ENCODE measurements at regions not wholly inside any gene's neighbourhood (a gene's known extent, or its start where the extent isn't known, plus 50 kb on each side); places are given as distances from the start of the nearest gene placed in this dataset.

GRCh38 chr1:170296211-170296610 is 150.5 kb downstream of the NTMT2 start:
- no peak overlapping the region for H3K27ac Mint-ChIP-seq
- no peak overlapping the region for H2AFZ ChIP-seq (replicated peaks)
- H3K9me3 Mint-ChIP-seq = no peaks in the 10 kb centered on the region

GRCh38 chr1:170296642-170297041 is 150.9 kb downstream of the NTMT2 start:
- no peaks in the 10 kb centered on the region for H3K4me1 ChIP-seq
- no peak overlapping the region for H3K4me2 ChIP-seq
- peaks cover 3% of the 10 kb centered on the region for H3K4me1 Mint-ChIP-seq
- H3K9me3 Mint-ChIP-seq = no peaks in the 10 kb centered on the region
- no peak overlapping the region for H2AFZ ChIP-seq (replicated peaks)
- DNase-seq (ENCODE audit: low spot score) = no peak
- H3F3A ChIP-seq (ENCODE audit: low read depth) = no peaks in the 10 kb centered on the region
- no peaks in the 10 kb centered on the region for H4K20me1 ChIP-seq (ENCODE audit: low read depth)
- no peaks in the 10 kb centered on the region for H3K36me3 Mint-ChIP-seq
- H3K9ac ChIP-seq = no peak overlapping the region
- no peaks in the 10 kb centered on the region for H3K27me3 Mint-ChIP-seq (ENCODE audit: insufficient read depth, low read depth)
- no peaks in the 10 kb centered on the region for H3K27me3 ChIP-seq
- H3K36me3 ChIP-seq = no peaks in the 10 kb centered on the region
- no peak for TF ChIP-seq EZH2 (IDR thresholded peaks at IDR 0.05)
- no peaks in the 10 kb centered on the region for H3K79me2 ChIP-seq (ENCODE audit: low read depth)
- no peaks in the 10 kb centered on the region for H3K9me3 ChIP-seq (ENCODE audit: low read depth)
- no peak overlapping the region for H3K4me3 ChIP-seq
- no peak overlapping the region for H3K4me3 Mint-ChIP-seq
- H3K27ac ChIP-seq = no peak overlapping the region
- H3K27ac Mint-ChIP-seq = no peak overlapping the region

More at GRCh38 chr1:170296211-170296610, 150.5 kb downstream of the NTMT2 start:
- H3K9me3 ChIP-seq (ENCODE audit: low read depth) = no peaks in the 10 kb centered on the region
- no peaks in the 10 kb centered on the region for H4K20me1 ChIP-seq (ENCODE audit: low read depth)
- DNase-seq (ENCODE audit: low spot score) = no peak
- no peaks in the 10 kb centered on the region for H3K27me3 ChIP-seq
- no peak overlapping the region for H3K9ac ChIP-seq
- H3K4me1 ChIP-seq = no peaks in the 10 kb centered on the region
- no peaks in the 10 kb centered on the region for H3K36me3 Mint-ChIP-seq
- H3K79me2 ChIP-seq (ENCODE audit: low read depth) = no peaks in the 10 kb centered on the region
- TF ChIP-seq EZH2 (IDR thresholded peaks at IDR 0.05) = no peak
- no peak for TF ChIP-seq CTCF (IDR thresholded peaks at IDR 0.05)
- no peak for TF ChIP-seq EZH2phosphoT487 (IDR thresholded peaks at IDR 0.05)
- H3K4me3 ChIP-seq = no peak overlapping the region
- H3K4me1 Mint-ChIP-seq = peaks cover 3% of the 10 kb centered on the region
- no peak overlapping the region for H3K4me2 ChIP-seq
- H3K36me3 ChIP-seq = no peaks in the 10 kb centered on the region
- H3K27me3 Mint-ChIP-seq (ENCODE audit: insufficient read depth, low read depth) = no peaks in the 10 kb centered on the region
- no peak overlapping the region for H3K4me3 Mint-ChIP-seq
- no peaks in the 10 kb centered on the region for H3F3A ChIP-seq (ENCODE audit: low read depth)
- no peak overlapping the region for H3K27ac ChIP-seq

GRCh38 chr1:170301596-170301995 is 155.8 kb downstream of the NTMT2 start:
- H3F3A ChIP-seq (ENCODE audit: low read depth) = no peaks in the 10 kb centered on the region
- H3K36me3 ChIP-seq = no peaks in the 10 kb centered on the region
- H3K79me2 ChIP-seq (ENCODE audit: low read depth) = no peaks in the 10 kb centered on the region
- Mint-ChIP-seq H3K4me3 (no peak overlapping the region), H3K27ac (no peak overlapping the region), H3K4me1 (peaks cover 3% of the 10 kb centered on the region), H3K36me3 (no peaks in the 10 kb centered on the region), H3K9me3 (no peaks in the 10 kb centered on the region), H3K27me3 (ENCODE audit: insufficient read depth, low read depth) (no peaks in the 10 kb centered on the region)
- H3K9ac ChIP-seq = no peak overlapping the region
- H3K9me3 ChIP-seq (ENCODE audit: low read depth) = no peaks in the 10 kb centered on the region
- TF ChIP-seq EZH2phosphoT487 (IDR thresholded peaks at IDR 0.05) (no peak), EZH2 (IDR thresholded peaks at IDR 0.05) (no peak), CTCF (IDR thresholded peaks at IDR 0.05) (no peak)
- H4K20me1 ChIP-seq (ENCODE audit: low read depth) = no peaks in the 10 kb centered on the region
- no peak overlapping the region for H2AFZ ChIP-seq (replicated peaks)
- no peak overlapping the region for H3K27ac ChIP-seq
- no peak for DNase-seq (ENCODE audit: low spot score)
- H3K4me1 ChIP-seq = no peaks in the 10 kb centered on the region
- no peak overlapping the region for H3K4me2 ChIP-seq
- no peak overlapping the region for H3K4me3 ChIP-seq
- no peaks in the 10 kb centered on the region for H3K27me3 ChIP-seq

GRCh38 chr1:170303034-170303433 is 157.3 kb downstream of the NTMT2 start:
- H3K4me3 ChIP-seq = no peak overlapping the region
- H3K4me3 Mint-ChIP-seq = no peak overlapping the region
- H3K9me3 ChIP-seq (ENCODE audit: low read depth) = no peaks in the 10 kb centered on the region
- DNase-seq (ENCODE audit: low spot score) = no peak
- H3K27ac ChIP-seq = no peak overlapping the region
- H3K27me3 Mint-ChIP-seq (ENCODE audit: insufficient read depth, low read depth) = no peaks in the 10 kb centered on the region
- H3K4me1 Mint-ChIP-seq = peaks cover 9% of the 10 kb centered on the region
- H3K36me3 ChIP-seq = no peaks in the 10 kb centered on the region
- no peak overlapping the region for H3K9ac ChIP-seq
- H3K36me3 Mint-ChIP-seq = no peaks in the 10 kb centered on the region
- TF ChIP-seq EZH2phosphoT487 (IDR thresholded peaks at IDR 0.05) (no peak), EZH2 (IDR thresholded peaks at IDR 0.05) (no peak), CTCF (IDR thresholded peaks at IDR 0.05) (no peak)
- H3K79me2 ChIP-seq (ENCODE audit: low read depth) = no peaks in the 10 kb centered on the region
- no peaks in the 10 kb centered on the region for H3F3A ChIP-seq (ENCODE audit: low read depth)
- no peak overlapping the region for H3K27ac Mint-ChIP-seq
- H3K27me3 ChIP-seq = no peaks in the 10 kb centered on the region
- no peak overlapping the region for H3K4me2 ChIP-seq
- H3K9me3 Mint-ChIP-seq = no peaks in the 10 kb centered on the region
- H4K20me1 ChIP-seq (ENCODE audit: low read depth) = no peaks in the 10 kb centered on the region
- H3K4me1 ChIP-seq = no peaks in the 10 kb centered on the region
- no peak overlapping the region for H2AFZ ChIP-seq (replicated peaks)
